HL-60 (cell line): ENCODE measurements at regions not wholly inside any gene's neighbourhood (a gene's known extent, or its start where the extent isn't known, plus 50 kb on each side); places are given as distances from the start of the nearest gene placed in this dataset.

Source experiments
- GABPA ChIP-seq: IDR thresholded peaks from 2 replicates; pipeline ENCODE4 v1.6.1; 2012; ENCODE audit warnings: low read depth
- POLR2AphosphoS5 ChIP-seq: IDR thresholded peaks from 2 replicates; pipeline ENCODE4 v1.6.1; 2012; ENCODE audit warnings: low read depth
- SPI1 ChIP-seq: IDR thresholded peaks from 2 replicates; pipeline ENCODE4 v1.6.1; 2012; ENCODE audit warnings: low read depth, mild to moderate bottlenecking, borderline replicate concordance
- TF ChIP-seq, protein P1 (sequence below): IDR thresholded peaks from one replicate; pipeline ENCODE4 v1.5.1; 2011; ENCODE audit warnings: low read length, control low read depth, inconsistent platforms; ENCODE audit not compliant: insufficient read depth
- TF ChIP-seq, protein P2 (sequence below): IDR thresholded peaks from 2 replicates; pipeline ENCODE4 v1.6.1; 2012; ENCODE audit warnings: low read depth; ENCODE audit not compliant: insufficient replicate concordance

DNA sequence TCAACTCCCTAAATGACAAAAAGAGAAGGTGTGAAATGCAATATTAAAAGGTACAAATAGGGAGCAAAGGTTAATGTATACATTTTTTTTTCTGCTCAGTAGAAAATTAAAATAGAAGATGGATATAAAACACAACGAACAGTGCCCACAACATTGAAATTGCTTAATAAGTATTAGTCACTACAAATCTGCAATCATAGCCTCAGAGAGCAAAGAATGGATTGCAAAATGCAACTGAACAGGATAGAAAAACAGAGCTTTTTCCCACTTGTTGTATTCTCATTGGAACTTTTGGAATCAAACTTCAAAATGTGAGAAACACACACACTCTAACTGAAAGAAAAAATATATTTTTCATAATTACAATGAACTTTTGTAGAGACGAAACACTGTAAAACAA, 552.2 kb upstream of the NCAM2 start:
- TF ChIP-seq, protein P1, sequence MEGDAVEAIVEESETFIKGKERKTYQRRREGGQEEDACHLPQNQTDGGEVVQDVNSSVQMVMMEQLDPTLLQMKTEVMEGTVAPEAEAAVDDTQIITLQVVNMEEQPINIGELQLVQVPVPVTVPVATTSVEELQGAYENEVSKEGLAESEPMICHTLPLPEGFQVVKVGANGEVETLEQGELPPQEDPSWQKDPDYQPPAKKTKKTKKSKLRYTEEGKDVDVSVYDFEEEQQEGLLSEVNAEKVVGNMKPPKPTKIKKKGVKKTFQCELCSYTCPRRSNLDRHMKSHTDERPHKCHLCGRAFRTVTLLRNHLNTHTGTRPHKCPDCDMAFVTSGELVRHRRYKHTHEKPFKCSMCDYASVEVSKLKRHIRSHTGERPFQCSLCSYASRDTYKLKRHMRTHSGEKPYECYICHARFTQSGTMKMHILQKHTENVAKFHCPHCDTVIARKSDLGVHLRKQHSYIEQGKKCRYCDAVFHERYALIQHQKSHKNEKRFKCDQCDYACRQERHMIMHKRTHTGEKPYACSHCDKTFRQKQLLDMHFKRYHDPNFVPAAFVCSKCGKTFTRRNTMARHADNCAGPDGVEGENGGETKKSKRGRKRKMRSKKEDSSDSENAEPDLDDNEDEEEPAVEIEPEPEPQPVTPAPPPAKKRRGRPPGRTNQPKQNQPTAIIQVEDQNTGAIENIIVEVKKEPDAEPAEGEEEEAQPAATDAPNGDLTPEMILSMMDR: no peak
- no peak for TF ChIP-seq POLR2AphosphoS5
- TF ChIP-seq, protein P2, sequence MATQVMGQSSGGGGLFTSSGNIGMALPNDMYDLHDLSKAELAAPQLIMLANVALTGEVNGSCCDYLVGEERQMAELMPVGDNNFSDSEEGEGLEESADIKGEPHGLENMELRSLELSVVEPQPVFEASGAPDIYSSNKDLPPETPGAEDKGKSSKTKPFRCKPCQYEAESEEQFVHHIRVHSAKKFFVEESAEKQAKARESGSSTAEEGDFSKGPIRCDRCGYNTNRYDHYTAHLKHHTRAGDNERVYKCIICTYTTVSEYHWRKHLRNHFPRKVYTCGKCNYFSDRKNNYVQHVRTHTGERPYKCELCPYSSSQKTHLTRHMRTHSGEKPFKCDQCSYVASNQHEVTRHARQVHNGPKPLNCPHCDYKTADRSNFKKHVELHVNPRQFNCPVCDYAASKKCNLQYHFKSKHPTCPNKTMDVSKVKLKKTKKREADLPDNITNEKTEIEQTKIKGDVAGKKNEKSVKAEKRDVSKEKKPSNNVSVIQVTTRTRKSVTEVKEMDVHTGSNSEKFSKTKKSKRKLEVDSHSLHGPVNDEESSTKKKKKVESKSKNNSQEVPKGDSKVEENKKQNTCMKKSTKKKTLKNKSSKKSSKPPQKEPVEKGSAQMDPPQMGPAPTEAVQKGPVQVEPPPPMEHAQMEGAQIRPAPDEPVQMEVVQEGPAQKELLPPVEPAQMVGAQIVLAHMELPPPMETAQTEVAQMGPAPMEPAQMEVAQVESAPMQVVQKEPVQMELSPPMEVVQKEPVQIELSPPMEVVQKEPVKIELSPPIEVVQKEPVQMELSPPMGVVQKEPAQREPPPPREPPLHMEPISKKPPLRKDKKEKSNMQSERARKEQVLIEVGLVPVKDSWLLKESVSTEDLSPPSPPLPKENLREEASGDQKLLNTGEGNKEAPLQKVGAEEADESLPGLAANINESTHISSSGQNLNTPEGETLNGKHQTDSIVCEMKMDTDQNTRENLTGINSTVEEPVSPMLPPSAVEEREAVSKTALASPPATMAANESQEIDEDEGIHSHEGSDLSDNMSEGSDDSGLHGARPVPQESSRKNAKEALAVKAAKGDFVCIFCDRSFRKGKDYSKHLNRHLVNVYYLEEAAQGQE: no peak
- TF ChIP-seq GABPA: no peak
- no peak for TF ChIP-seq SPI1
